SK-N-SH treated with all-trans-retinoic acid at 6 μM for 48 hours (cell line): ENCODE measurements at regions not wholly inside any gene's neighbourhood (a gene's known extent, or its start where the extent isn't known, plus 50 kb on each side); places are given as distances from the start of the nearest gene placed in this dataset.
A peak's percentile ranks its signal among the peaks of the same experiment; 100 is the strongest.

Experiments used
- ATAC-seq: fragments of 200-7000 bp; cut with Tn5 transposase; 3 replicates; pipeline ENCODE4 v1.9.1; 2020; ENCODE audit warnings: mild to moderate bottlenecking, moderate library complexity
- ARNTL ChIP-seq: fragments of 450-650 bp; formaldehyde crosslinking; IDR thresholded peaks from 2 replicates; pipeline ENCODE4 v1.5.0; 2020; ENCODE audit warnings: low read depth, mild to moderate bottlenecking, moderate library complexity, borderline replicate concordance
- BACH2 ChIP-seq: fragments of 250-450 bp; sonication (Bioruptor Pico); IDR thresholded peaks from 2 replicates; pipeline ENCODE4 v1.9.0; 2021; ENCODE audit warnings: mild to moderate bottlenecking, borderline replicate concordance
- CREB5 ChIP-seq: fragments of 250-450 bp; sonication (Bioruptor Pico); IDR thresholded peaks from 2 replicates; pipeline ENCODE4 v1.5.1; 2020; ENCODE audit warnings: low read depth, mild to moderate bottlenecking, moderate library complexity
- CSDC2 ChIP-seq: fragments of 250-450 bp; sonication (Bioruptor Pico); IDR thresholded peaks from 2 replicates; pipeline ENCODE4 v1.5.0; 2020; ENCODE audit warnings: mild to moderate bottlenecking, moderate library complexity
- GLIS3 ChIP-seq: fragments of 250-450 bp; sonication (Bioruptor Pico); IDR thresholded peaks from 2 replicates; pipeline ENCODE4 v1.5.0; 2020; ENCODE audit warnings: mild to moderate bottlenecking, moderate library complexity
- ISL1 ChIP-seq: fragments of 250-450 bp; sonication (Bioruptor Pico); IDR thresholded peaks from 2 replicates; pipeline ENCODE4 v2.1.2; 2022; ENCODE audit warnings: mild to moderate bottlenecking, moderate library complexity
- OSR1 ChIP-seq: fragments of 250-450 bp; sonication (Bioruptor Pico); IDR thresholded peaks from 2 replicates; pipeline ENCODE4 v1.8.0; 2022; ENCODE audit warnings: moderate library complexity, mild to moderate bottlenecking, inconsistent platforms
- PPARA ChIP-seq: fragments of 250-450 bp; sonication (Bioruptor Pico); IDR thresholded peaks from 2 replicates; pipeline ENCODE4 v1.5.0; 2020; ENCODE audit warnings: mild to moderate bottlenecking, borderline replicate concordance
- RARB ChIP-seq: fragments of 250-450 bp; sonication (Bioruptor Pico); IDR thresholded peaks from 2 replicates; pipeline ENCODE4 v1.8.0; 2021; ENCODE audit warnings: mild to moderate bottlenecking, moderate library complexity
- SNAI2 ChIP-seq: fragments of 250-450 bp; sonication (Bioruptor Pico); IDR thresholded peaks from 2 replicates; pipeline ENCODE4 v1.5.0; 2020; ENCODE audit warnings: mild to moderate bottlenecking, moderate library complexity
- TCF4 ChIP-seq: fragments of 250-450 bp; sonication (Bioruptor Pico); IDR thresholded peaks from 2 replicates; pipeline ENCODE4 v1.8.0; 2021; ENCODE audit warnings: mild to moderate bottlenecking, moderate library complexity, borderline replicate concordance
- TOX ChIP-seq: fragments of 250-450 bp; sonication (Bioruptor Pico); IDR thresholded peaks from 2 replicates; pipeline ENCODE4 v1.8.0; 2021; ENCODE audit warnings: mild to moderate bottlenecking, moderate library complexity, borderline replicate concordance
- TSHZ2 ChIP-seq: fragments of 250-450 bp; sonication (Bioruptor Pico); IDR thresholded peaks from 2 replicates; pipeline ENCODE4 v1.5.0; 2020; ENCODE audit warnings: mild to moderate bottlenecking, moderate library complexity
- ZC3H10 ChIP-seq: fragments of 250-450 bp; sonication (Bioruptor Pico); IDR thresholded peaks from 2 replicates; pipeline ENCODE4 v1.5.1; 2021; ENCODE audit warnings: mild to moderate bottlenecking, moderate library complexity
- ZFP3 ChIP-seq: fragments of 250-450 bp; sonication (Bioruptor Pico); IDR thresholded peaks from 2 replicates; pipeline ENCODE4 v1.5.0; 2020; ENCODE audit warnings: mild to moderate bottlenecking, moderate library complexity
- ZFP30 ChIP-seq: fragments of 450-650 bp; formaldehyde crosslinking; IDR thresholded peaks from 2 replicates; pipeline ENCODE4 v1.5.0; 2022; ENCODE audit warnings: mild to moderate bottlenecking, moderate library complexity
- TF ChIP-seq, protein P1 (sequence below): fragments of 250-450 bp; sonication (Bioruptor Pico); IDR thresholded peaks from 2 replicates; pipeline ENCODE4 v1.5.1; 2021; ENCODE audit warnings: mild to moderate bottlenecking, moderate library complexity
- TF ChIP-seq, protein P2 (sequence below): fragments of 250-450 bp; sonication (Bioruptor Pico); IDR thresholded peaks from 2 replicates; pipeline ENCODE4 v1.8.0; 2021; ENCODE audit warnings: low read depth, mild to moderate bottlenecking, moderate library complexity, borderline replicate concordance
- TF ChIP-seq, protein P3 (sequence below): fragments of 250-450 bp; sonication (Bioruptor Pico); IDR thresholded peaks from 2 replicates; pipeline ENCODE4 v1.8.0; 2020; ENCODE audit warnings: mild to moderate bottlenecking, moderate library complexity, borderline replicate concordance

DNA sequence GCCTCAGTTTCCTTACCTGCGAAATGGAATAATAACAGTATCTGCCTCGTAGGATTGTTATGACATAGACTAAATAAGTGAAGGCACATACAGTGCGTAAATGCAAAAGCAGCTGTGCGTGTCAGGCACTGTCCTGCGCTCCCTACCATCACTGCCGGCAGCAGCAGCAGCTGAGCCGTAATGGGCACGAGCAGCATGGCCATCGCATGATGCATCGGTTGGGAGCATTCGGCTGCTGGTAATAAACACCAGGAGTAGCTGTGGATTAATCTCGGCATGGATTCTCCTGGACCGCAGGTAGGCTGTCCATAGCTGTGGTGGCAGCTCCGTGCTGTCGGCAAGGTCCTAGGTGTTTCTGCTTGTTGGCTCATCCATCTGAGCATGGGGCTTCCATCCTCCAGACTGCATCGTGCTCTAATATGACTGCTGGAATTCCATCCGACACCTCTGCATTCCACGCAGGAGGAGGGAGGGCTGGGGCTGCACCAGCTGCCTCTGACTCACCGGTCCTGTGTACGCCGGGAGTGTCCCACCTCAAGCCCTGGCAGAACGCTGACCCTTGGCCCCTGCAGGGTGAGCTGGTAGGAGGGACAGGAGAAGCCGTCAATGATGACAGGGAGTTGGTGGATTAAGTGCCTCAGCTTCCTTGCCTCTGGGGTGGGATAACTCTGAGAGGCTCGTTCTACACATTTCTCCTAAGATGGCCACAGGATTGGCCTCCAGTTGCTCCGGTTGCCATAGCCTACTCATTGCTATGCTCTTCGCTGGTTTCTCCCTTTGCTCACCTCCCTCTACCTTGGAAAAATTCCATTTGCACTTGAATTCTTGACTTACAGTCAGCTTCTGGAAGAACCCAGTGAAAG lies 100.9 kb upstream of the PMEPA1 start:
- TF ChIP-seq RARB (CRISPR knock-in tag), result no peak
- TF ChIP-seq, protein P1, sequence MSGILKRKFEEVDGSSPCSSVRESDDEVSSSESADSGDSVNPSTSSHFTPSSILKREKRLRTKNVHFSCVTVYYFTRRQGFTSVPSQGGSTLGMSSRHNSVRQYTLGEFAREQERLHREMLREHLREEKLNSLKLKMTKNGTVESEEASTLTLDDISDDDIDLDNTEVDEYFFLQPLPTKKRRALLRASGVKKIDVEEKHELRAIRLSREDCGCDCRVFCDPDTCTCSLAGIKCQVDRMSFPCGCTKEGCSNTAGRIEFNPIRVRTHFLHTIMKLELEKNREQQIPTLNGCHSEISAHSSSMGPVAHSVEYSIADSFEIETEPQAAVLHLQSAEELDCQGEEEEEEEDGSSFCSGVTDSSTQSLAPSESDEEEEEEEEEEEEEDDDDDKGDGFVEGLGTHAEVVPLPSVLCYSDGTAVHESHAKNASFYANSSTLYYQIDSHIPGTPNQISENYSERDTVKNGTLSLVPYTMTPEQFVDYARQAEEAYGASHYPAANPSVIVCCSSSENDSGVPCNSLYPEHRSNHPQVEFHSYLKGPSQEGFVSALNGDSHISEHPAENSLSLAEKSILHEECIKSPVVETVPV (CRISPR knock-in tag), result no peak
- TF ChIP-seq CREB5 (CRISPR knock-in tag), result no peak
- no peak for TF ChIP-seq GLIS3 (CRISPR knock-in tag)
- no peak for TF ChIP-seq ZFP3 (CRISPR knock-in tag)
- TF ChIP-seq OSR1, result no peak
- TF ChIP-seq, protein P2, sequence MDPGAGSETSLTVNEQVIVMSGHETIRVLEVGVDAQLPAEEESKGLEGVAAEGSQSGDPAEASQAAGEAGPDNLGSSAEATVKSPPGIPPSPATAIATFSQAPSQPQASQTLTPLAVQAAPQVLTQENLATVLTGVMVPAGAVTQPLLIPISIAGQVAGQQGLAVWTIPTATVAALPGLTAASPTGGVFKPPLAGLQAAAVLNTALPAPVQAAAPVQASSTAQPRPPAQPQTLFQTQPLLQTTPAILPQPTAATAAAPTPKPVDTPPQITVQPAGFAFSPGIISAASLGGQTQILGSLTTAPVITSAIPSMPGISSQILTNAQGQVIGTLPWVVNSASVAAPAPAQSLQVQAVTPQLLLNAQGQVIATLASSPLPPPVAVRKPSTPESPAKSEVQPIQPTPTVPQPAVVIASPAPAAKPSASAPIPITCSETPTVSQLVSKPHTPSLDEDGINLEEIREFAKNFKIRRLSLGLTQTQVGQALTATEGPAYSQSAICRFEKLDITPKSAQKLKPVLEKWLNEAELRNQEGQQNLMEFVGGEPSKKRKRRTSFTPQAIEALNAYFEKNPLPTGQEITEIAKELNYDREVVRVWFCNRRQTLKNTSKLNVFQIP, result no peak
- TF ChIP-seq PPARA, result no peak
- no peak for TF ChIP-seq TCF4
- no peak for TF ChIP-seq BACH2 (CRISPR knock-in tag)

GRCh38 chr20:57809661-57810172 lies 99.9 kb upstream of the PMEPA1 start:
- TF ChIP-seq, protein P3, sequence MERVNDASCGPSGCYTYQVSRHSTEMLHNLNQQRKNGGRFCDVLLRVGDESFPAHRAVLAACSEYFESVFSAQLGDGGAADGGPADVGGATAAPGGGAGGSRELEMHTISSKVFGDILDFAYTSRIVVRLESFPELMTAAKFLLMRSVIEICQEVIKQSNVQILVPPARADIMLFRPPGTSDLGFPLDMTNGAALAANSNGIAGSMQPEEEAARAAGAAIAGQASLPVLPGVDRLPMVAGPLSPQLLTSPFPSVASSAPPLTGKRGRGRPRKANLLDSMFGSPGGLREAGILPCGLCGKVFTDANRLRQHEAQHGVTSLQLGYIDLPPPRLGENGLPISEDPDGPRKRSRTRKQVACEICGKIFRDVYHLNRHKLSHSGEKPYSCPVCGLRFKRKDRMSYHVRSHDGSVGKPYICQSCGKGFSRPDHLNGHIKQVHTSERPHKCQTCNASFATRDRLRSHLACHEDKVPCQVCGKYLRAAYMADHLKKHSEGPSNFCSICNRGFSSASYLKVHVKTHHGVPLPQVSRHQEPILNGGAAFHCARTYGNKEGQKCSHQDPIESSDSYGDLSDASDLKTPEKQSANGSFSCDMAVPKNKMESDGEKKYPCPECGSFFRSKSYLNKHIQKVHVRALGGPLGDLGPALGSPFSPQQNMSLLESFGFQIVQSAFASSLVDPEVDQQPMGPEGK (CRISPR knock-in tag), result no peak
- TF ChIP-seq ISL1, result no peak
- no peak for TF ChIP-seq GLIS3 (CRISPR knock-in tag)
- no peak for TF ChIP-seq TOX (CRISPR knock-in tag)
- TF ChIP-seq SNAI2 (CRISPR knock-in tag), result no peak
- TF ChIP-seq OSR1, result no peak
- no peak for TF ChIP-seq ZFP30 (CRISPR knock-in tag)
- TF ChIP-seq, protein P2, result no peak
- no peak for TF ChIP-seq ZC3H10 (CRISPR knock-in tag)
- no peak for TF ChIP-seq CSDC2 (CRISPR knock-in tag)
- ATAC-seq, result peak; percentile 60

More for the DNA sequence above, 100.9 kb upstream of the PMEPA1 start:
- ATAC-seq, result peak; percentile 17; the same call in 1 of the 3 replicates

- no peak for ATAC-seq
- no peak for TF ChIP-seq OSR1
- TF ChIP-seq PPARA, result no peak
- no peak for TF ChIP-seq ZFP30 (CRISPR knock-in tag)
- TF ChIP-seq, protein P3 (CRISPR knock-in tag), result no peak
- no peak for TF ChIP-seq ARNTL
- TF ChIP-seq CREB5 (CRISPR knock-in tag), result no peak
- no peak for TF ChIP-seq TSHZ2 (CRISPR knock-in tag)
Measured at GRCh38 chr20:57809149-57809548, 99.3 kb upstream of the PMEPA1 start.
